ENCODE measurements at regions not wholly inside any gene's neighbourhood (a gene's known extent, or its start where the extent isn't known, plus 50 kb on each side); places are given as distances from the start of the nearest gene placed in this dataset.

DNA sequence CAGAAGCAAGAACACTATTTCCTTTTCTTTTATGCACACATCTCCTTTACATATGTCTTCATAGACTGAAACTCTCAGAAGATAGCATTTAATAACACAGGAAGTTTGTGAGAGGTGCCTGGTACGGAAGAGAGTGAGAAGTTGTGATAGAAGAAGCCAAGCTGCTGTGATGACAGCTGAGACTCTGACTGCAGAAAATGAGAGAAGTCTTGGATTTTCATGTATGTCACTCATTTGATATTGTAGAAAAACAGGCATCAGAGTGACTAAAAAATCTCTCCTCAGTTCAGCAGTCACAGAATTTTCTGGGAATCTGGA is 154.9 kb upstream of the BMP2 start:
- TF ChIP-seq, protein P1, sequence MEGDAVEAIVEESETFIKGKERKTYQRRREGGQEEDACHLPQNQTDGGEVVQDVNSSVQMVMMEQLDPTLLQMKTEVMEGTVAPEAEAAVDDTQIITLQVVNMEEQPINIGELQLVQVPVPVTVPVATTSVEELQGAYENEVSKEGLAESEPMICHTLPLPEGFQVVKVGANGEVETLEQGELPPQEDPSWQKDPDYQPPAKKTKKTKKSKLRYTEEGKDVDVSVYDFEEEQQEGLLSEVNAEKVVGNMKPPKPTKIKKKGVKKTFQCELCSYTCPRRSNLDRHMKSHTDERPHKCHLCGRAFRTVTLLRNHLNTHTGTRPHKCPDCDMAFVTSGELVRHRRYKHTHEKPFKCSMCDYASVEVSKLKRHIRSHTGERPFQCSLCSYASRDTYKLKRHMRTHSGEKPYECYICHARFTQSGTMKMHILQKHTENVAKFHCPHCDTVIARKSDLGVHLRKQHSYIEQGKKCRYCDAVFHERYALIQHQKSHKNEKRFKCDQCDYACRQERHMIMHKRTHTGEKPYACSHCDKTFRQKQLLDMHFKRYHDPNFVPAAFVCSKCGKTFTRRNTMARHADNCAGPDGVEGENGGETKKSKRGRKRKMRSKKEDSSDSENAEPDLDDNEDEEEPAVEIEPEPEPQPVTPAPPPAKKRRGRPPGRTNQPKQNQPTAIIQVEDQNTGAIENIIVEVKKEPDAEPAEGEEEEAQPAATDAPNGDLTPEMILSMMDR (IDR thresholded peaks at IDR 0.05): no peak
- no peak overlapping the region for H3K27ac ChIP-seq
- H3K4me1 ChIP-seq: no peaks in the 10 kb centered on the region
- no peak for DNase-seq (ENCODE audit: low spot score in 2 of 2)
- intact Hi-C loops (cut with DNase I): no loop called here
- no peaks in the 10 kb centered on the region for H3K9me3 ChIP-seq
- no peak overlapping the region for H3K4me3 ChIP-seq
- H3K36me3 ChIP-seq: no peaks in the 10 kb centered on the region
- no peaks in the 10 kb centered on the region for H3K27me3 ChIP-seq

DNA sequence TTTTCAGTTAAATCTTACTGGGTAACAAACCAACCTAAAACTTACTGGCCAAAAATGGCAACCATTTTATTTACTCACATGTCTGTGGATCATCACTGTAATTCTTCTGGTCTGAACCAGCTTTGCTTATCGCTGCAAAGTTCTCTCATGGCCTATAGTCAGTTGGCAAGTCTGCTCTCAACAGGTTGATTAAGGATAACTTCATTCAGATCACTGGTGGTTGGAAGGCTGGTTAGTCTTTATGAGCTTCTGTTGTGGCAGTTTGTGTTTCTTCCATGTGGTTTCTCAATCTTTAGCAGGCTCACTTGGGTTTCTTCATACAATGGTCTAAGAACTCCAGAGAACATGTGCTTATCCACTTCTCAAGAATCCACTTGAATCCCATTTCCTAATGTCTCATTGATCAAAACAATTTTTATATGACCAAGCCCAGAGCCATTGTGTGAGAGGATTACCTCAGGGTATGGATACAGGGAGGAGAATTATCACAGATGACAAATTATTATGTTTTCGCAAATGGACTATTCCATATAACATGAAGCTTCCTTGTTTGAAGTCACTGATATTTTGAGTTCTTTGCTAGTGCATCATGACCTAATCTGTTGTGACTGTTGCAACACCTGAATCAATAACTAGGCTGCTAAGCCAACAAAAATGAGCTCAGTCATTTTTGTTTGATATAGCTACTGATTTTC is 155.4 kb upstream of the BMP2 start:
- Histone ChIP-seq H3K27me3 (no peaks in the 10 kb centered on the region), H3K4me3 (no peak overlapping the region), H3K9me3 (no peaks in the 10 kb centered on the region), H3K4me1 (no peaks in the 10 kb centered on the region), H3K27ac (no peak overlapping the region), H3K36me3 (no peaks in the 10 kb centered on the region)
- TF ChIP-seq, protein P1 (IDR thresholded peaks at IDR 0.05): no peak
- no peak for DNase-seq (ENCODE audit: low spot score in 2 of 2)
- intact Hi-C loops (cut with DNase I): no loop called here

DNA sequence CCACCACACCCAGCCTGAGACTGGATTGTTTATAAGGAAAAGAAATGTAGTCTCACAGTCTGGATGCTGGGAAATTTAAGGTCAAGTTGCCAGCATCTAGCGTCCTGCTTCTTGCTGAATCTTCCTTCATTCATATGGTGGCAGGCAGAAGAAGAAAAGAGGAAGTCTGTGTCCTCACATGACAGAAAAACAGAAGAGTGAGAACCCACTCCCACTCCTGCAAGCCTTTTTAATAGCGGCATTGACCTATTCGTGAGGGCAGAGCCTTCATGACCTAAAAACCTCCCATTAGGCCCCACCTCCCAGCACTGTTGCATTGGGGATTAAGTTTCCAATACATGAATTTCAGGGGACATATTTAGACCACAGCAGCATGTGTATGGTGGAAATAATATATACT is 160.8 kb upstream of the BMP2 start:
- Histone ChIP-seq H3K36me3 (no peaks in the 10 kb centered on the region), H3K27me3 (no peaks in the 10 kb centered on the region), H3K4me1 (no peaks in the 10 kb centered on the region), H3K9me3 (no peaks in the 10 kb centered on the region), H3K27ac (no peak overlapping the region), H3K4me3 (no peak overlapping the region)
- TF ChIP-seq, protein P1 (IDR thresholded peaks at IDR 0.05): no peak
- intact Hi-C loops (cut with DNase I): no loop called here
- no peak for DNase-seq (ENCODE audit: low spot score in 2 of 2)

DNA sequence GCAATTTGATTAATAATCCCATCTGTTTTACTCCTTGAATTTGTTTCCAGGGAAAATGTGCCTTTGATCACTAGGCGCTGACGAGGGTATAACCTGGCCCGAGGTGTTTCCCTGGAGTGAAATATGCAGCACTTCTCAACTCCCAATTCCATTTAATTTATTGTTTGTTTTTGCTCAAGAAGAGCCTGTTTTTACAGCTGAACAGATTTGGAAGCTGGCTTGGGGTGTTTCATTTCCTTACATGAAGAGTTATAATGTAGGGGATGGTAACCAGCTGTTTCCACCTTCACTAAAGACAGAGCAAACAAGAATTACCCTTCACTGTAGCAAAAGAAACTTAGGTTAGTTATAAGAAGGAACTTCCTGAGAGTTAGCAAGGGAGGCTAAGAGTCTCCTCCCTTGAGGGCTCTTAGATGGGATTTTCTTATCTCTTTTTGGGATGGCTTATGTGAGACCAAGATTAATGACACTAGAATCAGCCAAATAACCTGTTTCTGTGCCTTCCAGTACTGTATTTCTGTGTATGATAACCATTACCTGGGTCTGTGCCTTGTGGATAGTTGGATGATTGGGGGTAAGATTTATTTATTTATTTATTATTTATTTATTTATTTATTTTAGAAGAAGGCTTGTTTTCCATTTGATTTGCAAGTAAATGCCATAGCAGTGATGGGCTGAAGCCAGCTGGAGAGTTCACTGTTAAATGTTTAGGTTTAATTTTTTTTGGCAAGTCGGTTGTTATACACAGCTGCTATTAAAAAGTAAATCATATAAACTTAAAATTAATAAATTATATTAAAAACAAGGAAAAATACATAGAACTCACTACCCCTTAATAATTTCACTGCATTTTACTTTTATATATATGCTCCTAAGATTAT is 162.2 kb upstream of the BMP2 start:
- Histone ChIP-seq H3K27me3 (no peaks in the 10 kb centered on the region), H3K36me3 (no peaks in the 10 kb centered on the region), H3K9me3 (no peaks in the 10 kb centered on the region), H3K4me3 (no peak overlapping the region), H3K27ac (no peak overlapping the region), H3K4me1 (no peaks in the 10 kb centered on the region)
- DNase-seq (ENCODE audit: low spot score in 2 of 2): no peak
- TF ChIP-seq, protein P1 (IDR thresholded peaks at IDR 0.05): no peak
- intact Hi-C loops (cut with DNase I): no loop called here

DNA sequence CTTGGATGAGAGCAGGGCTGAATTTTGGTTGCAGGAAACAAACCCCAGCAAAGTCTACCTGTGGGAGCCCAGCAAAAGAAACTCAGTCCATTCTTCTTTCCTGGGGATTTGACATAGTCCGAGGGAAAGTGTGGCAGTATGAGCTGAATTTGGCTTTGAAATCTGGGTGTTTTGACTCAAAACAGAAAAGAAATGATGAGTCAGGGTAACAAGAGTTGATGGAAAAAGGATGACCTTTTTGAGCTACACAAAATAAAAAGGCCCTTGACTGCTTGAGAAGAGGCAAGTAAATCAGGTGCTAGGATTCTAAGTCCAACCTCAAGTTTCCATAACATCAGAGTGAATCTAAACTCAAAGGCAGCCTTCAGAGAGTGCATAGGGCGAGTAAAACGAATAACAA is 163.3 kb upstream of the BMP2 start:
- Histone ChIP-seq H3K36me3 (no peaks in the 10 kb centered on the region), H3K4me3 (no peak overlapping the region), H3K27ac (no peak overlapping the region), H3K27me3 (no peaks in the 10 kb centered on the region), H3K4me1 (no peaks in the 10 kb centered on the region), H3K9me3 (no peaks in the 10 kb centered on the region)
- DNase-seq (ENCODE audit: low spot score in 2 of 2): no peak
- TF ChIP-seq, protein P1 (IDR thresholded peaks at IDR 0.05): no peak
- intact Hi-C loops (cut with DNase I): no loop called here
